ENCODE measurements at regions not wholly inside any gene's neighbourhood (a gene's known extent, or its start where the extent isn't known, plus 50 kb on each side); places are given as distances from the start of the nearest gene placed in this dataset.
A peak's percentile ranks its signal among the peaks of the same experiment; 100 is the strongest.
"Not testable (repeated sequence)": the region's sequence is repeated elsewhere in the genome, so short reads cannot be mapped to it uniquely, and the experiment has no call there.

DNA sequence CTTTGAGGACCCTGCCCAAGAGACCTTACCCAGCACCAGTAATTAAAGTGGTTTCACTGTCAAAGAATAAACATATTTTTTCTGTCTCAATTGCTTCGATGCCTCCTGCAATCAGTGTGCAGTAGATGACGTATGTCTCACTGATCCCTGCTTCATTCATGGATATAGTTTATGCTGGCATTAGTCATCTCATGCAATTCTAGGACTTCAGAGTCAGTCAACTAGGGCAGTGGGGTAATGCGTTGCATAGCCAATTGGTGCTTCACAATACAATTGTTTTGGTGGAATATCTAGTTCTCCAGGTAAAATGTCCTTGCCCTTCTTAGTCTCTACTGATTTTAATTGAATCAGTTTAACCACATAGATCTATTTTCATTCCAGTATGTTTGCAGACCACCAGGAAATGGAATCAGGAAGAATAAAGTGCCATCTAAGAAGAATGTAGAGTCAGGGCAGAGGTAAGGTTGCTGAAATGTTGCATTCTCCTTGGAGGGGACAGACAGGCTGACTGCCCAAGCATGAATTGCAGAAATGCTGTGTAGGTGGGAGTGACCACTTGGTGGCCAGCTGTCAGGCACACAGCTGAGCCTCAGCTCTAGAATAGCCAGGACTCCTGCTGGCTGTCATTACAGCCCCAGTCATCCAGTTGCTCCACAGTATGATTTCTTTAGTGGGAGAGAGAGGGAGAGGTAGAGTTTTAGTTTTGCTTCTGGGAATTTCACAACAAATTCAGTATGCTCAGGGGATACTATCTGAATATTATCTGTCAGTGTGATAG lies 73.5 kb upstream of the MEGF10 start:
- Histone ChIP-seq H3K36me3 (no peaks in the 10 kb centered on the region), H3K27ac (no peak overlapping the region), H3K9me3 (ENCODE audit: severe bottlenecking) (no peaks in the 10 kb centered on the region), H3K27me3 (ENCODE audit: insufficient read depth, low read depth, severe bottlenecking) (no peaks in the 10 kb centered on the region), H3K4me3 (ENCODE audit: low read depth, low read length) (no peak overlapping the region)
- peak; percentile 50 for DNase-seq
- TF ChIP-seq, protein P1, sequence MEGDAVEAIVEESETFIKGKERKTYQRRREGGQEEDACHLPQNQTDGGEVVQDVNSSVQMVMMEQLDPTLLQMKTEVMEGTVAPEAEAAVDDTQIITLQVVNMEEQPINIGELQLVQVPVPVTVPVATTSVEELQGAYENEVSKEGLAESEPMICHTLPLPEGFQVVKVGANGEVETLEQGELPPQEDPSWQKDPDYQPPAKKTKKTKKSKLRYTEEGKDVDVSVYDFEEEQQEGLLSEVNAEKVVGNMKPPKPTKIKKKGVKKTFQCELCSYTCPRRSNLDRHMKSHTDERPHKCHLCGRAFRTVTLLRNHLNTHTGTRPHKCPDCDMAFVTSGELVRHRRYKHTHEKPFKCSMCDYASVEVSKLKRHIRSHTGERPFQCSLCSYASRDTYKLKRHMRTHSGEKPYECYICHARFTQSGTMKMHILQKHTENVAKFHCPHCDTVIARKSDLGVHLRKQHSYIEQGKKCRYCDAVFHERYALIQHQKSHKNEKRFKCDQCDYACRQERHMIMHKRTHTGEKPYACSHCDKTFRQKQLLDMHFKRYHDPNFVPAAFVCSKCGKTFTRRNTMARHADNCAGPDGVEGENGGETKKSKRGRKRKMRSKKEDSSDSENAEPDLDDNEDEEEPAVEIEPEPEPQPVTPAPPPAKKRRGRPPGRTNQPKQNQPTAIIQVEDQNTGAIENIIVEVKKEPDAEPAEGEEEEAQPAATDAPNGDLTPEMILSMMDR (IDR thresholded peaks at IDR 0.05; ENCODE audit: low read depth, low read length), result peak; percentile 49; the same call in 1 of the 2 replicates

DNA sequence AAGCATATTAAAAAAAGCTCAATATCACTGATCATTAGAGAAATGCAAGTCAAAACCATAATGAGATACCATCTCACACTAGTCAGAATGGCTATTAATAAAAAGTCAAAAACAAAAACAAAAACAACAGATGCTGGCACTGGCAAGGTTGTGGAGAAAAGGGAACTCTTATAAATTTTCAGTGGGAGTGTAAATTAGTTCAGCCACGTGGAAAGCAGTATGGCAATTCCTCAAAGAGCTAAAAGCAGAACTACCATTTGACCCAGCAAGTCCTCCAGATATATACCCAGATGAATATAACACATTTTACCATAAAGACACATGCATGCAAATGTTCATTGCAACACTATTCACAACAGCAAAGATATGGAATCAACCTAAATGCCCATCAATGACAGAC lies 68.7 kb upstream of the MEGF10 start:
- not testable (repeated sequence) for DNase-seq; H3K27ac ChIP-seq; H3K9me3 ChIP-seq (ENCODE audit: severe bottlenecking); H3K4me3 ChIP-seq (ENCODE audit: low read depth, low read length); H3K27me3 ChIP-seq (ENCODE audit: insufficient read depth, low read depth, severe bottlenecking); H3K36me3 ChIP-seq

DNA sequence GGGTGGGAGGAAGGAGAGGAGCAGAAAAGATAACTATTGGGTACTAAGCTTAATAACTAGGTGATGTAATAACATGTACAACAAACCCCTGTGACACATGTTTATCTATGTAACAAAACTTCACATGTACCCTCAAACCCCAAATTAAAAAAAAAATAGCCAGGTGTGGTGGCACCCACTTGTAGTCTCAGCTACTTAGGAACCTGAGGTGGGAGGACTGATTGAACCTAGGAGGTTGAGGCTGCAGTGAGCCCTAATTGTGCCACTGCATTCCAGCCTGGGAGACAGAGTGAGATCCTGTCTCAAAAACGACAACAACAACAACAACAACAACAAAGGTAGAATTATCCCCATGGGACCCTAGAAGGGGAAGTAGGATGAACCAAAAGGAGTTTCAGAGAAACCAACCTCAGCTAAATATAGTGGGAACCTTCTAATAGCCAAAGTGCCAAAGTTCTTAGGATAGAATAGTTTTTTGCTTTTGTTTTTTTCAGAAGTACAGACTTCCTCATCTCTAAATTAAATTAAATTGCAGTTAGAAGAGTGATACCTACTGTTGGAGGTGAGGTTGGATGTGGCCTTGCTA lies 67.9 kb upstream of the MEGF10 start:
- not testable (repeated sequence) for DNase-seq; H3K27me3 ChIP-seq (ENCODE audit: insufficient read depth, low read depth, severe bottlenecking); H3K36me3 ChIP-seq; H3K4me3 ChIP-seq (ENCODE audit: low read depth, low read length); H3K9me3 ChIP-seq (ENCODE audit: severe bottlenecking); H3K27ac ChIP-seq

DNA sequence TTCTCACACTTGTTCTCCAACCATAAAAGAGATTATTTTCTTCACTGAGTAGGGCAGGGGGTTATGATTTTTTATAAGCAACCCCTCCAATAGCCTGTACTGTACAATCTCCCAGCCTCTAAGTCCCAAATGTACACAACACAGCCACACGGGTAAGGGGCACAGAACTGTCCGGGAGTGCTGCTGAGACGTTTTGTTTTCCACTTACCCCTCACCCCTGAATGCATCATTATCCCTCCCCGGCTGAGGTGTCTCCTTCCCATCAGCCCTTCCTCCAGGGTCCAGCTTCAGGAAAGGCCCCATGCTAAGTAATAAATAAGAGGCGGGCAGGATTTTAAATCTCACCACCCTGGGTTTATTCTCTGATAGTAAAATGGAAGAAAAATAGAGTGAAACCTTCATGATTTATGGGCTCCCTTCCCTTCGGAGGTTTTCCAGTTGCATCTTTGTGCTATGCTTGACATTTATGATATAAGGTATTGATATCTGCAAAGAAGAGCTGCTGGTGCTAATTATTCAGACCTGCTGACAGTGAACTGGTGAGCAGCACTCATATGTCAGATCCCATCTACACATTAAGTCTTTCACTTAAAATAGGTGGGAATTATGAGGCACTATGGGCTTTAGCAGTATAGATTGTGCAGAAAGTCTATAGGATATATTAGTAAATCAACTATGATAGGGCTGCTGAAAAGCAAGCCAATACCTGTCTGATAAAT lies 67.2 kb upstream of the MEGF10 start:
- no peak overlapping the region for H3K27ac ChIP-seq
- no peaks in the 10 kb centered on the region for H3K9me3 ChIP-seq (ENCODE audit: severe bottlenecking)
- no peak overlapping the region for H3K4me3 ChIP-seq (ENCODE audit: low read depth, low read length)
- no peaks in the 10 kb centered on the region for H3K36me3 ChIP-seq
- H3K27me3 ChIP-seq (ENCODE audit: insufficient read depth, low read depth, severe bottlenecking), result no peaks in the 10 kb centered on the region
- TF ChIP-seq, protein P1 (IDR thresholded peaks at IDR 0.05; ENCODE audit: low read depth, low read length), result no peak
- no peak for DNase-seq

DNA sequence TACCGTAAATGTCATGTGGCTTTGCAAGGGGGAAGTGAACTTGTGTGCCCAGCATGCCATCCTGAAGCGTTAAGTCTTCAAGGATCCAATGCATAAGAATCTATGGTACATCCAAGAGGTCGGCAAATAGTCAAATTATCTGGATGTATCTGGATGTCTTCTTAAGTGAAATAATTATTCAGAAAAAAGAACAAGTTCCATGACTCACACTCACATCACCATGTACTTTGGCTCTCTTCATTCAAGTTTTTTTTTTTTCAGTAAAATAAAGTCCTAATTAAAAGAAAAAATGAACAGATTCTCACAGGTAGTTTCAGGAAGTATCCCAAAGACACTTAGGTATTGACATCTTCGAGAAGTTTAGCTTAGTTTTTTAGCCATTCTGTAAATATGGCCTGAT lies 62.7 kb upstream of the MEGF10 start:
- DNase-seq, result no peak
- Histone ChIP-seq H3K9me3 (ENCODE audit: severe bottlenecking) (no peaks in the 10 kb centered on the region), H3K27ac (no peak overlapping the region), H3K27me3 (ENCODE audit: insufficient read depth, low read depth, severe bottlenecking) (no peaks in the 10 kb centered on the region), H3K36me3 (no peaks in the 10 kb centered on the region), H3K4me3 (ENCODE audit: low read depth, low read length) (no peak overlapping the region)
- TF ChIP-seq, protein P1 (IDR thresholded peaks at IDR 0.05; ENCODE audit: low read depth, low read length), result no peak

DNA sequence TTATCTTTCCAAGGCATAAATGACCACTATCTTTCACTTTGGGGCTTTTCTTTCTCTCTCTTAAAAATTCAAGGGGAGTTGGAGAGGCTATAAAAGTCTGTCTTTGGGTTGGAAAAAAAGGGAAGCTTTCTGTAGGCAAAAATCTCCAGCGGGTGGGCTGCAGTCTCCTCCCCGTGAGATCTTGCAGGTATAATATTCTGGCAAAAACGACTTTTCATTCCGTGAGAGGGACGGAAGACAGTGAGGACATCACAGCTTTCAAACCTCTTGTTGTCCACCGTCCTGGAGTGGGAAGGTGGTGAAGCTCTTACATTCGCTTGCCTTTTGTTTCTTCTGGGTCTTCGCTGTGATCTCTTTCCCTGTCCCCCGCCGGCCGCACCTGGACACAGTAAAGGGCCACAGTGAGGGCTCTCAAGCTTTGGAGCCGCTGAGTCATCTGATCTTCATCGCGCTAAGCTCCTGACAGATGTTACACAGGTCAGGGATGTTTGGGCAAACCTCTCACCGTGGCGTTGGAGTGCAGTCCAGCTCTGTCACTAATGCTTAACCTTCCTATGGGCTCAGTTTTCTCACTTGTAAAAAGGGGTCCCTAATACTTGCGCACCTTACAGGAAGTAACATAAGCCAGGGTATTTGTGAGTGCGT lies 61.9 kb upstream of the MEGF10 start:
- TF ChIP-seq, protein P1 (IDR thresholded peaks at IDR 0.05; ENCODE audit: low read depth, low read length), result no peak
- H3K9me3 ChIP-seq (ENCODE audit: severe bottlenecking), result no peaks in the 10 kb centered on the region
- DNase-seq, result no peak
- no peak overlapping the region for H3K4me3 ChIP-seq (ENCODE audit: low read depth, low read length)
- no peaks in the 10 kb centered on the region for H3K36me3 ChIP-seq
- no peaks in the 10 kb centered on the region for H3K27me3 ChIP-seq (ENCODE audit: insufficient read depth, low read depth, severe bottlenecking)
- H3K27ac ChIP-seq, result no peak overlapping the region
